B cell (primary cell): ENCODE measurements at regions not wholly inside any gene's neighbourhood (a gene's known extent, or its start where the extent isn't known, plus 50 kb on each side); places are given as distances from the start of the nearest gene placed in this dataset.

Experiments used
- CTCF ChIP-seq: fragments of 200-600 bp; IDR thresholded peaks from one replicate; pipeline ENCODE4 v1.8.0; 2022; ENCODE audit warnings: antibody characterized with exemption, mild to moderate bottlenecking
- EZH2 ChIP-seq: IDR thresholded peaks from 2 replicates; pipeline ENCODE4 v1.6.1; 2012; ENCODE audit warnings: borderline replicate concordance, low read depth, mild to moderate bottlenecking, moderate library complexity, low read length; ENCODE audit not compliant: insufficient read depth, poor library complexity, severe bottlenecking

DNA sequence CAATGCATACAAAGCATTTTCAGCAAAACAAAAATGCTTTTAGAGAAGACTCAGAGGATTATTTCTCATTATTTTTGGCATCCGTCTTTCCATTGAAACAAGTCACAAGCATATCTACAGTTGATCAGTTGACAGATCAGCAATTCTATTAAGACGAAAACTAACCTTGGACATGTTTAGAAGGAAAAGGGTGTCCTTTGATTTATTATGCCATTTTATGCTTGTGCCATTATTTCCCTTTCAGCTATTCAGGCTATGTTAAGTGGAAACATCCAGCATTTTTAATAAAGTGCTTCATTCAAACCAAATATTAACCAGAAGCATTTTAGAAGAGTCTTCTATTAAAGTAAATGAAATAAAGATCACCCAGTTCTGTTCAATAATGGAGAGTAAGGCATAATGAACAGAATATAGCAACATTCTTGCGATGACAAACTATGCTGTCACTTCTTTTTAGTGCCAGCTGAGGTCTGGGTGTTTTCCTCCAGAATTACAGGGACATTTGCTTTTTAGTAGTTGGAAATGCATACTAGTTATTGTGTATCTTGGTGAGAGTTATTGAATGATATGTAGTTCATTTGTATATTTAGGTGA is 481.4 kb downstream of the PLA2G4A start:
- TF ChIP-seq CTCF = no peak
- no peak for TF ChIP-seq EZH2
